ENCODE measurements at regions not wholly inside any gene's neighbourhood (a gene's known extent, or its start where the extent isn't known, plus 50 kb on each side); places are given as distances from the start of the nearest gene placed in this dataset.
A peak's percentile ranks its signal among the peaks of the same experiment; 100 is the strongest.

DNA sequence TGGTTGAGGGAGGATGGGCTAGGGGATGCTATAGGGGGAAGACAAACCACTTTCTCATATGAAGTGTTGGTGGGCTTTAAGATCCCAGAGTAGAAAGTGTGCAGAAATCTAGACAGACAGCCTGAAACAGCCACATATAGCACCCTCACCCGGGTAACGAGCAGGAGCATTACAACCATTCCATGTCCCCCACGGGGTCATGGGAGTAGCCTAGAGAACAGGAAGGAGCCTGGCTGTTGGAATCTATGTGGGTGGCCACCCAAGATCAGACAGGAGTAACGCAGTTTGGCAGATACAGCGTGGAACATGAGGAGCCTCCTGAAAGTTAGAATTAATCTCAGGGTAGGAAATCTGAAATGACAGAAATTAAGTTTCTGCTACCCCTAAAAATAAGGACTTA is 146.1 kb upstream of the RAI14 start:
- Histone ChIP-seq H3K9me3 (no peaks in the 10 kb centered on the region), H3K27ac (peak overlapping the region; percentile 43), H3K4me3 (no peak overlapping the region), H3K36me3 (no peaks in the 10 kb centered on the region), H3K4me1 (peaks cover 12% of the 10 kb centered on the region), H3K27me3 (no peaks in the 10 kb centered on the region)
- no peak for TF ChIP-seq CTCF (IDR thresholded peaks at IDR 0.05)
- intact Hi-C loops (cut with DNase I), result no loop called here
- ATAC-seq, result no peak
- DNase-seq, result no peak

- no peak overlapping the region for H3K4me3 ChIP-seq
- no peak for TF ChIP-seq CTCF (IDR thresholded peaks at IDR 0.05)
- no peaks in the 10 kb centered on the region for H3K9me3 ChIP-seq
- no peak for DNase-seq
- H3K27me3 ChIP-seq, result no peaks in the 10 kb centered on the region
- intact Hi-C loops (cut with DNase I), result no loop called here
- peaks cover 12% of the 10 kb centered on the region for H3K4me1 ChIP-seq
- ATAC-seq, result peak; percentile 43
- H3K27ac ChIP-seq, result peak overlapping the region; percentile 33
- H3K36me3 ChIP-seq, result no peaks in the 10 kb centered on the region
These were observed 145.1 kb upstream of the RAI14 start for GRCh38 chr5:34511063-34511462.

DNA sequence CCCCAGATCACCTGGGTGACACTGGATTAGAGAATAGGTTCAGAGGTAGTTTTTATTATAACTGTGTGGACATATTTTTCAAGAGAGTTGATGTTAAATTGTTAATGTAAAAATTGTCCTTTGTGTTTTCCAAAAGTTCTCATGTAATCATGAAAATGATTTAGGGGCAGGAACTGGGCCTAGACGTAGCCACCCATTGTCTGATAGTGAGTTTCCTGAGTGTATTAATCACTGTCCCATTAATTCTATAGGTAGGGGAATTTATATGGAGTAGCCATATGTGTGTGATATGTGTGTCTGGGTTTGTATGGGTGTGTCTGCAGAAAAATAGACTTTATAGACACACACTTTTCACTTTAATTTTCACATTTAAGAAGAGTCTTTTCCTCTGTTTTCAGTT is 144.6 kb upstream of the RAI14 start:
- Histone ChIP-seq H3K4me1 (peaks cover 12% of the 10 kb centered on the region), H3K27ac (no peak overlapping the region), H3K4me3 (no peak overlapping the region), H3K27me3 (no peaks in the 10 kb centered on the region), H3K36me3 (no peaks in the 10 kb centered on the region), H3K9me3 (no peaks in the 10 kb centered on the region)
- ATAC-seq (no peak), DNase-seq (no peak)
- intact Hi-C loops (cut with DNase I), result no loop called here
- no peak for TF ChIP-seq CTCF (IDR thresholded peaks at IDR 0.05)

GRCh38 chr5:34511915-34512314 is 144.2 kb upstream of the RAI14 start:
- Histone ChIP-seq H3K36me3 (no peaks in the 10 kb centered on the region), H3K9me3 (no peaks in the 10 kb centered on the region), H3K4me3 (no peak overlapping the region), H3K27me3 (no peaks in the 10 kb centered on the region), H3K27ac (peak overlapping the region; percentile 27), H3K4me1 (peaks cover 12% of the 10 kb centered on the region)
- ATAC-seq, result peak; percentile 69
- TF ChIP-seq CTCF (IDR thresholded peaks at IDR 0.05), result no peak
- intact Hi-C loops (cut with DNase I), result no loop called here
- no peak for DNase-seq

- ATAC-seq (no peak), DNase-seq (no peak)
- H3K27ac ChIP-seq, result no peak overlapping the region
- no peaks in the 10 kb centered on the region for H3K36me3 ChIP-seq
- no peaks in the 10 kb centered on the region for H3K9me3 ChIP-seq
- H3K4me3 ChIP-seq, result no peak overlapping the region
- TF ChIP-seq CTCF (IDR thresholded peaks at IDR 0.05), result no peak
- peaks cover 12% of the 10 kb centered on the region for H3K4me1 ChIP-seq
- H3K27me3 ChIP-seq, result no peaks in the 10 kb centered on the region
- intact Hi-C loops (cut with DNase I), result no loop called here
These were observed 140.0 kb upstream of the RAI14 start for GRCh38 chr5:34516166-34516565.

- intact Hi-C loops (cut with DNase I), result no loop called here
- Histone ChIP-seq H3K4me3 (no peak overlapping the region), H3K36me3 (no peaks in the 10 kb centered on the region), H3K27me3 (no peaks in the 10 kb centered on the region), H3K4me1 (peaks cover 7% of the 10 kb centered on the region), H3K27ac (no peak overlapping the region), H3K9me3 (no peaks in the 10 kb centered on the region)
- no peak for ATAC-seq
- no peak for DNase-seq
- TF ChIP-seq CTCF (IDR thresholded peaks at IDR 0.05), result no peak
These were observed 139.4 kb upstream of the RAI14 start for GRCh38 chr5:34516686-34517085.
